Spleen (tissue), 11 donors: ENCODE measurements at regions not wholly inside any gene's neighbourhood (a gene's known extent, or its start where the extent isn't known, plus 50 kb on each side); places are given as distances from the start of the nearest gene placed in this dataset.

Experiments
- DNase-seq: peaks from one replicate; pipeline ENCODE4 v3.0.0-alpha.2; 2020
- H3K27ac ChIP-seq, 8 donors: fragments of 200-600 bp; sonication (generic) in 7 of 8; 1 replicate in 4 of 8; 2 replicates in 4 of 8; pipeline versions ENCODE4 v1.5.0 to v1.8.0; 2016 to 2021; ENCODE audit warnings: inconsistent platforms in 4 of 8, mild to moderate bottlenecking in 4 of 8, moderate library complexity in 1 of 8
- H3K27me3 ChIP-seq, 7 donors: fragments of 200-600 bp; sonication (generic) in 6 of 7; replicated peaks in 1 of 7; 1 replicate in 4 of 7; 2 replicates in 3 of 7; pipeline versions ENCODE4 v1.5.0 to v1.8.0; 2016 to 2021; ENCODE audit warnings: inconsistent platforms in 3 of 7, mild to moderate bottlenecking in 1 of 7
- H3K36me3 ChIP-seq, 6 donors: fragments of 200-600 bp; sonication (generic) in 5 of 6; 1 replicate in 4 of 6; 2 replicates in 2 of 6; pipeline versions ENCODE4 v1.5.0 to v1.8.0; 2016 to 2021; ENCODE audit warnings: inconsistent platforms in 2 of 6
- H3K4me1 ChIP-seq, 6 donors: fragments of 200-600 bp; sonication (generic) in 5 of 6; 1 replicate in 3 of 6; 2 replicates in 3 of 6; pipeline versions ENCODE4 v1.5.0 to v1.8.0; 2016 to 2021; ENCODE audit warnings: inconsistent platforms in 3 of 6
- H3K4me3 ChIP-seq, 8 donors: fragments of 200-600 bp; sonication (generic) in 7 of 8; 1 replicate in 4 of 8; 2 replicates in 4 of 8; pipeline versions ENCODE4 v1.5.0 to v1.8.0; 2016 to 2021; ENCODE audit warnings: inconsistent platforms in 4 of 8, mild to moderate bottlenecking in 4 of 8, moderate library complexity in 2 of 8
- H3K9me3 ChIP-seq, 8 donors: fragments of 200-600 bp; sonication (generic) in 7 of 8; 1 replicate in 4 of 8; 2 replicates in 4 of 8; pipeline versions ENCODE4 v1.5.0 to v1.8.0; 2016 to 2021; ENCODE audit warnings: inconsistent platforms in 4 of 8
- CTCF ChIP-seq, 11 experiments: fragments of 200-600 bp in 7 of 11; fragments of 450-650 bp in 4 of 11; sonication (generic) in 4 of 11; IDR thresholded peaks in 8 of 11; conservative IDR thresholded peaks in 3 of 11; 1 replicate in 7 of 11; 2 replicates in 4 of 11; pipeline versions ENCODE4 v1.4.0 to v1.8.0; 2016 to 2021; ENCODE audit warnings: antibody characterized with exemption in 11 of 11, inconsistent platforms in 4 of 11, mild to moderate bottlenecking in 1 of 11
- POLR2A ChIP-seq, 3 donors: fragments of 450-650 bp; IDR thresholded peaks; one replicate each; pipeline ENCODE4 v1.5.1; 2017; ENCODE audit warnings: antibody characterized with exemption in 3 of 3, mild to moderate bottlenecking in 1 of 3
- POLR2AphosphoS5 ChIP-seq, 3 donors: sonication (generic); formaldehyde crosslinking; IDR thresholded peaks; one replicate each; pipeline ENCODE4 v1.5.1; 2017; ENCODE audit warnings: antibody characterized with exemption in 3 of 3
- WGBS, 5 donors: extraction: QIAGEN DNeasy Blood & Tissue Kit in 3 of 5; methylation state at CpG; one replicate each; pipeline versions ENCODE4 v1.1.5 to v1.1.7; 2013 to 2018; 5-methylcytosine and 5-hydroxymethylcytosine counted together
- intact Hi-C: fragments of 100-400 bp; cut with DNase I; formaldehyde crosslinking; loops from one replicate; pipeline ENCODE4 v1.15.0; 2023; ENCODE audit warnings: low total_unique reads
- donor health status: healthy with polysubstance abuse.
- donor health status: DM: no; HTN: no; CAD: no; lungs with moderate emphysema.
- donor health status: DM: no; HTN: no; CAD: no.
- donor health status: Bipolar disorder and iron deficiency.
- donor health status: healthy.
- donor health status: DM: no; HTN: no; CAD: no.
- donor health status: DM: yes; HTN: yes; CAD: no.

DNA sequence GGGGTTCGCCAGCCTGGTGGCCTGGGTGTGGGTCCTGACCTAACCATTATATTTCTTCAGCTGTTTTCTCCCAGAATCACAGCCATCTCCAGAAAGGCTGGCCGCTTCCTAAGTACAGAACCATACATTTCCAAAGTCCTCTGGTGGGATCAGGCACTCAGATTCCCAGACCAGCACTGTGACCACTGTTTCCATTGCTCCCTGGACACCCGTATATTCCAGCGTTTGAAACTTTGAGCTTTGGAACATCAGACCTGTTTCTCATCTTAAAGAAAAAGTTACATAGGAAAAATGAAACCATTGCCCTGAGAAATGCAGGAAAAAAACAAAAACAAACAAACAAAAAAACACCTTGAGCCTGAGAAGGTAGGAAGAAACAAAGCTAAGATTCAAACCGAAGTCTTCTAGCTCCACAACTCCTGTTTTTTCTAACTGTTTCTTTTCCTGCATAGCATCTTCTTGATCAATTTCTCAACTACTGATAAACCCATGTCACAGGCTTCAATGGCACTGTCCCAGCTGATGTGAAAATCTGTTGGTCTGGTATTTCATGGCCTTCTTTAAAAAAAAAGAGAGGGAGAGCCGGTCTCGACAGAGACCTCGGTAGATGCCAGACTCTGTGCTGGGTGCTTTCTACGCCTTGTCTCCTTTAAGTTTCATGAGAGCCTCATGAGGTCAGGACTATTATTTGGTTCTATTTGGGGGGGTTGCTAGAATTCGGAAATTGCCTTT is 221.3 kb downstream of the TOMM20 start:
- Histone ChIP-seq H3K4me1 (peaks cover 0 to 13% (median 6%) of the 10 kb centered on the region in 6 donors), H3K9me3 (no peaks in the 10 kb centered on the region), H3K27ac (no peak overlapping the region), H3K36me3 (no peaks in the 10 kb centered on the region), H3K27me3 (no peaks in the 10 kb centered on the region), H3K4me3 (no peak overlapping the region)
- 87 to 94% (median 91%) methylated on average over 10 of the region's 10 CpGs for WGBS, 5 donors
- TF ChIP-seq POLR2A (IDR thresholded peaks at IDR 0.05) (no peak), CTCF (IDR thresholded peaks at IDR 0.05 in 8 of 11, conservative IDR thresholded peaks at IDR 0.05 in 3 of 11) (no peak), POLR2AphosphoS5 (IDR thresholded peaks at IDR 0.05) (no peak)
- intact Hi-C loops: no loop called here
- no peak for DNase-seq

DNA sequence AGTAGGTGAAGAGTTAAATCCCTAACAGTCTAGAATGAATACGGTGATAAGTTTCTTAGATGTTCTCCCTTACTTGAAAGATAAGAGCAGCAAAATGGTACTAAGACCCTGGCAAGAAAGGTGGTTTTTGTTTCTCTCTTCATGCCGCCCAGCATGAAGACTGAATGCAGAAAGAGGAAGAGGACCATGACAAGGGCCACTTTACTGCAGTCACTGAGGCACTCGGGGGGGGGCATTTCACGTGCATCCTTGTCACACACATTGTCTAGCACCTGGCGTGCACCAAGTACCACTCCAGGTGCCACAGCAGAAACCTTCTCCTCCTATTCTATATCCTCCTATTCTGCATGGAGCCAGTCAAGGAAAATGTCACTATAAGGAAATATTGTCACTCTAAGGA is 222.0 kb downstream of the TOMM20 start:
- no peaks in the 10 kb centered on the region for H3K36me3 ChIP-seq
- intact Hi-C loops: no loop called here
- DNase-seq: no peak
- TF ChIP-seq POLR2AphosphoS5 (IDR thresholded peaks at IDR 0.05) (no peak), POLR2A (IDR thresholded peaks at IDR 0.05) (no peak), CTCF (IDR thresholded peaks at IDR 0.05 in 8 of 11, conservative IDR thresholded peaks at IDR 0.05 in 3 of 11) (no peak)
- 73 to 85% (median 76%) methylated on average over 5 of the region's 5 CpGs for WGBS, 5 donors
- peaks cover 0 to 6% (median 2%) of the 10 kb centered on the region in 6 donors for H3K4me1 ChIP-seq
- no peak overlapping the region for H3K27ac ChIP-seq
- no peaks in the 10 kb centered on the region for H3K27me3 ChIP-seq
- H3K9me3 ChIP-seq: no peaks in the 10 kb centered on the region
- no peak overlapping the region for H3K4me3 ChIP-seq

- Histone ChIP-seq H3K4me1 (peaks cover 0 to 9% (median 5%) of the 10 kb centered on the region in 6 donors), H3K4me3 (no peak overlapping the region), H3K36me3 (no peaks in the 10 kb centered on the region), H3K9me3 (no peaks in the 10 kb centered on the region), H3K27me3 (no peaks in the 10 kb centered on the region), H3K27ac (no peak overlapping the region)
- intact Hi-C loops: no loop called here
- 88 to 94% (median 91%) methylated on average over 7 of the region's 7 CpGs for WGBS, 5 donors
- no peak for TF ChIP-seq POLR2AphosphoS5 (IDR thresholded peaks at IDR 0.05)
- no peak for TF ChIP-seq CTCF (IDR thresholded peaks at IDR 0.05 in 8 of 11, conservative IDR thresholded peaks at IDR 0.05 in 3 of 11)
- no peak for TF ChIP-seq POLR2A (IDR thresholded peaks at IDR 0.05)
- DNase-seq: no peak
Observed at GRCh38 chr1:234902774-234903547, 225.7 kb downstream of the TOMM20 start.

GRCh38 chr1:234901491-234902049 is 227.1 kb downstream of the TOMM20 start:
- no peak for DNase-seq
- Histone ChIP-seq H3K27ac (no peak overlapping the region), H3K4me3 (no peak overlapping the region), H3K36me3 (no peaks in the 10 kb centered on the region), H3K27me3 (no peaks in the 10 kb centered on the region), H3K4me1 (peaks cover 0 to 9% (median 5%) of the 10 kb centered on the region in 6 donors), H3K9me3 (no peaks in the 10 kb centered on the region)
- intact Hi-C loops: no loop called here
- 73 to 91% (median 79%) methylated on average over 10 of the region's 10 CpGs for WGBS, 5 donors
- TF ChIP-seq POLR2AphosphoS5 (IDR thresholded peaks at IDR 0.05) (no peak), POLR2A (IDR thresholded peaks at IDR 0.05) (no peak), CTCF (IDR thresholded peaks at IDR 0.05 in 8 of 11, conservative IDR thresholded peaks at IDR 0.05 in 3 of 11) (no peak)
